BJ (cell line): ENCODE measurements at regions not wholly inside any gene's neighbourhood (a gene's known extent, or its start where the extent isn't known, plus 50 kb on each side); places are given as distances from the start of the nearest gene placed in this dataset.

Experiments
- CTCF ChIA-PET: fragments of 350-600 bp; formaldehyde crosslinking; extraction: SDS; loops from one replicate; lab custom pipeline; 2021; ENCODE audit warnings: antibody characterized with exemption, inconsistent platforms; lab: Yijun Ruan, JAX
- POLR2A ChIA-PET: fragments of 300-600 bp; sonication (Branson Sonifier 250); formaldehyde crosslinking; extraction: SDS; loops from one replicate; lab custom pipeline; 2021; ENCODE audit warnings: antibody characterized with exemption; lab: Charles Lee
- DNase-seq: peaks from one replicate; pipeline ENCODE4 v3.0.0-alpha.2; 2011; ENCODE audit warnings: low read depth
- H3K27me3 ChIP-seq: 2 replicates; pipeline ENCODE4 v1.6.0; 2011; ENCODE audit warnings: low read length; ENCODE audit not compliant: control insufficient read depth, insufficient read depth
- H3K36me3 ChIP-seq: 2 replicates; pipeline ENCODE4 v1.5.1; 2011; ENCODE audit warnings: low read length; ENCODE audit not compliant: control insufficient read depth, insufficient read depth
- H3K4me3 ChIP-seq: 2 replicates; pipeline ENCODE4 v1.5.1; 2011; ENCODE audit warnings: low read depth, mild to moderate bottlenecking, control low read depth, low read length
- CTCF ChIP-seq: IDR thresholded peaks from 2 replicates; pipeline ENCODE4 v1.5.1; 2011; ENCODE audit warnings: low read depth, mild to moderate bottlenecking, control low read depth, inconsistent platforms, low read length, moderate library complexity; ENCODE audit not compliant: insufficient read depth

DNA sequence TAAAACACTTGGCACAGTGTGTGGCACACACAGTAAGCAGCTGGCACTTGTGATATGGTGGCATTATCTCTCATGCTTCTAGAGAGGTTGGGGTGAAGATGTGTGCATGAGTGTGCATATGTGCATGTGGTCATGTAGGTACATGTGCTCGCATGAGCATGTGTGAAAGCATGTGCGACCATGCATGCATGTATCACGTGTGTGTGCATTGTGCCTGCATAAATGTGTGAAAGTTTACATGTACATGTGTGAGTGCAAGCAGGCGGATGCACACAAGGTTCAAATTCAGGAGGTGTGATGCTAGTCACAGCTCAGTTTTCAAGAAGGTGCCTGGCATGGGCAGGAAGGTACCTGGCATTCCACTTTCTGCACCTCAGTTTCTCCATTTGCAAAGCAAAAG, 59.0 kb upstream of the UQCRFS1 start:
- POLR2A ChIA-PET = no interaction called here
- TF ChIP-seq CTCF = no peak

DNA sequence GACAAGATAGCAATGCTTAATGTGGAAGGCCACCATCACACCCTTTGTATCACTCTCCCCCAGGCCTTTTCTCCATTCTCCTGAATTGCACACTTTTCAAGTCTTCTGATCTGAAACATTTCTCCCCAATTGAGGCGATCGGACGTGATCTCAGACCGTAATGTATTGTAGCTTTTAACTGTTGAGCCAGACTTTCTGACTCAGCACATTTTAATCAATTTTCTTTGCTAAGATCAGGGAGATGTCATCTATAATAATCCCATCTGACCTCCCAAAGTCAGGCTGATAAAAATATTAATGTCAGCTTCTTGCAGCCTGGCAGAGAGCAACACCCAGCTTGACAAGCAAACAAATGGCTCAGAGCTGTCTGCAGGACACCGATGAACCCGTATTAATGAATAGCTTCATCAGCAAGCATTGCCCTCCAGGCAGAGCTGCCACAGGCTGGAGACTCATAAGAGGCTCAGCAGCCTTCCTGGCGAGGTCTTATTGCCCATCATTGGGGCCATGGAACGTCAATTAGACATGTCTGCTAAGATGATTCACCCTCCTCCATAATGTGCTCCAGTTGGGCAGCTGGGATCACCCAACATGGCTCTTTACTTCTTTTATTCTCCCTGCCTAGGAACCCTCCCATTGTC, 60.2 kb upstream of the UQCRFS1 start:
- H3K4me3 ChIP-seq = no peak overlapping the region
- H3K27me3 ChIP-seq = no peaks in the 10 kb centered on the region
- no peak for DNase-seq
- no peak for TF ChIP-seq CTCF
- no peaks in the 10 kb centered on the region for H3K36me3 ChIP-seq
- ChIA-PET POLR2A (no interaction called here), CTCF (interaction anchor here (2.4 kb wide), 1 partner anchor 10 kb away, joined by 17 read pairs; no protein-coding TSS in a partner anchor)

More for the DNA sequence above, 59.0 kb upstream of the UQCRFS1 start:
- CTCF ChIA-PET = interaction anchor here (2.4 kb wide), 1 partner anchor 9 kb away, joined by 17 read pairs; no protein-coding TSS in a partner anchor
- no peak overlapping the region for H3K4me3 ChIP-seq
- DNase-seq = no peak
- H3K27me3 ChIP-seq = no peaks in the 10 kb centered on the region
- no peaks in the 10 kb centered on the region for H3K36me3 ChIP-seq

DNA sequence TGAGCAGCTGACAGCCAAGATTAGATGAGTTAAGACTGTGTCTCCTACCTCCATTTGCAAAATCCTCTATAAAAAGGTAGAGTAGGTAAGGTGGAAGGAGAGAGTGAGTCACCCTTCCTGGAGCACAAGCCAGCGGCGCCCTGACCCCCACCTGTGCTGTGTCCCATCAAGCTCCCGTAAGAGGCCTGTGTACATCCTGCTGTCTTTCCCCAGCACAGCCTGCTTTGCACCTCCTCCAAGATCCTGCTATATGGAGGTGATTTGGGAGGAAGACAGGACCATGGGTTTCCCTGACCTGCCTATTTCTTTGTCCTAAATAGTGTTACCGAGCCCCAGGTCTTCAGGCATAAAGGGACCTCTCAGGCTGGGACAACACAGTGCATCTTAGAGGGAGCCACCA, 62.3 kb upstream of the UQCRFS1 start:
- DNase-seq = no peak
- no peaks in the 10 kb centered on the region for H3K36me3 ChIP-seq
- ChIA-PET CTCF (no interaction called here), POLR2A (no interaction called here)
- no peak for TF ChIP-seq CTCF
- no peak overlapping the region for H3K4me3 ChIP-seq
- no peaks in the 10 kb centered on the region for H3K27me3 ChIP-seq

DNA sequence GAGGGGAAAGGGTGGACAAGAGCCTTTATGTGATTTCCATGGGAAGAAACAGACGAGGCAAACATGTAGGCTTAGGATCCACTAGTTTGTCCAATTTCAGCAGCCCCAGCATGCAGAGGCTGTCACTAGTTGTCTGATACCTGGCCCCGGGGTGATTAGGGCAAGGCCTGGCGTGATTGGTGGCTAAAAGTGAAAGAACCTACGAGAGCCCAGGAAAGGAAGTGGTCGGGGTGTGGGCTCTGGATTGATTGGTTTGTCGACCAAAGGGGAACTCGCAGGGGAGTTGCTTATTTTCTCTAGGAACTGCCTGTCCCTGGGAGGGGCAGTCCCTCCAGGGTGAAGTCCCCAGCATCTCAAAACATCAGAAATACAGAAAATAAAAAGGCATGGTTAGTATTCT, 64.2 kb upstream of the UQCRFS1 start:
- Histone ChIP-seq H3K27me3 (no peaks in the 10 kb centered on the region), H3K4me3 (no peak overlapping the region), H3K36me3 (no peaks in the 10 kb centered on the region)
- TF ChIP-seq CTCF = no peak
- ChIA-PET POLR2A (no interaction called here), CTCF (no interaction called here)
- DNase-seq = no peak

GRCh38 chr19:29278716-29279115, 65.8 kb upstream of the UQCRFS1 start:
- H3K27me3 ChIP-seq = no peaks in the 10 kb centered on the region
- POLR2A ChIA-PET = no interaction called here
- DNase-seq = no peak
- CTCF ChIA-PET = no interaction called here
- H3K36me3 ChIP-seq = no peaks in the 10 kb centered on the region
- H3K4me3 ChIP-seq = no peak overlapping the region
- no peak for TF ChIP-seq CTCF
